G401 (cell line): ENCODE measurements at regions not wholly inside any gene's neighbourhood (a gene's known extent, or its start where the extent isn't known, plus 50 kb on each side); places are given as distances from the start of the nearest gene placed in this dataset.
"Not testable (repeated sequence)": the region's sequence is repeated elsewhere in the genome, so short reads cannot be mapped to it uniquely, and the experiment has no call there.

Experiments
- DNase-seq: peaks from one replicate; pipeline ENCODE4 v3.0.0-alpha.2; 2015; ENCODE audit warnings: low spot score
- in situ Hi-C: cut with HindIII; loops from 2 replicates; pipeline ENCODE4 v1.10.0; 2016; ENCODE audit warnings: low sequenced_read_pairs, mixed read lengths

GRCh38 chr12:74129702-74130101 lies 407.9 kb upstream of the ATXN7L3B start:
- in situ Hi-C loops: no loop called here
- DNase-seq: no peak

- in situ Hi-C loops: no loop called here
Measured at GRCh38 chr12:74144396-74144795, 393.2 kb upstream of the ATXN7L3B start.

GRCh38 chr12:74145328-74145727 lies 392.3 kb upstream of the ATXN7L3B start:
- in situ Hi-C loops: no loop called here
- no peak for DNase-seq

More at GRCh38 chr12:74144396-74144795, 393.2 kb upstream of the ATXN7L3B start:
- DNase-seq: no peak

GRCh38 chr12:74148849-74149248 lies 388.8 kb upstream of the ATXN7L3B start:
- DNase-seq: no peak

GRCh38 chr12:74152370-74152769 lies 385.3 kb upstream of the ATXN7L3B start:
- DNase-seq: no peak
- in situ Hi-C loops: no loop called here

More at GRCh38 chr12:74148849-74149248, 388.8 kb upstream of the ATXN7L3B start:
- in situ Hi-C loops: no loop called here

- in situ Hi-C loops: no loop called here
- no peak for DNase-seq
Measured at GRCh38 chr12:74166096-74166495, 371.5 kb upstream of the ATXN7L3B start.

- DNase-seq: no peak
- in situ Hi-C loops: no loop called here
Measured at GRCh38 chr12:74169607-74170006, 368.0 kb upstream of the ATXN7L3B start.

- in situ Hi-C loops: no loop called here
- DNase-seq: no peak
Measured at GRCh38 chr12:74170645-74171477, 366.8 kb upstream of the ATXN7L3B start.

GRCh38 chr12:74171478-74171909 lies 366.1 kb upstream of the ATXN7L3B start:
- DNase-seq: no peak
- in situ Hi-C loops: no loop called here

- in situ Hi-C loops, DNase-seq: not testable (repeated sequence)
Measured at GRCh38 chr12:74174961-74175360, 362.7 kb upstream of the ATXN7L3B start.

- no peak for DNase-seq
- in situ Hi-C loops: no loop called here
Measured at GRCh38 chr12:74185360-74185759, 352.3 kb upstream of the ATXN7L3B start.

- in situ Hi-C loops: no loop called here
- DNase-seq: no peak
Measured at GRCh38 chr12:74193191-74193590, 344.4 kb upstream of the ATXN7L3B start.

- no peak for DNase-seq
- in situ Hi-C loops: no loop called here
Measured at GRCh38 chr12:74204236-74204635, 333.4 kb upstream of the ATXN7L3B start.

- in situ Hi-C loops: no loop called here
- no peak for DNase-seq
Measured at GRCh38 chr12:74227846-74228545, 309.6 kb upstream of the ATXN7L3B start.

- DNase-seq: no peak
- in situ Hi-C loops: no loop called here
Measured at GRCh38 chr12:74229671-74230070, 308.0 kb upstream of the ATXN7L3B start.

GRCh38 chr12:74235342-74235741 lies 302.3 kb upstream of the ATXN7L3B start:
- no peak for DNase-seq
- in situ Hi-C loops: no loop called here

GRCh38 chr12:74241341-74241740 lies 296.3 kb upstream of the ATXN7L3B start:
- in situ Hi-C loops: no loop called here
- DNase-seq: no peak

GRCh38 chr12:74242088-74242487 lies 295.5 kb upstream of the ATXN7L3B start:
- no peak for DNase-seq
- in situ Hi-C loops: no loop called here

- in situ Hi-C loops: no loop called here
- no peak for DNase-seq
Measured at GRCh38 chr12:74245458-74245857, 292.2 kb upstream of the ATXN7L3B start.

- in situ Hi-C loops: no loop called here
Measured at GRCh38 chr12:74250891-74251290, 286.7 kb upstream of the ATXN7L3B start.

More at GRCh38 chr12:74250891-74251290, 286.7 kb upstream of the ATXN7L3B start:
- no peak for DNase-seq
